AG08396 (cell line): ENCODE measurements at regions not wholly inside any gene's neighbourhood (a gene's known extent, or its start where the extent isn't known, plus 50 kb on each side); places are given as distances from the start of the nearest gene placed in this dataset.
A peak's percentile ranks its signal among the peaks of the same experiment; 100 is the strongest.
"Not testable (repeated sequence)": the region's sequence is repeated elsewhere in the genome, so short reads cannot be mapped to it uniquely, and the experiment has no call there.

ENCODE experiments used
- DNase-seq: peaks from one replicate; pipeline ENCODE4 v3.0.0; 2012; ENCODE audit warnings: low spot score, mixed read lengths

GRCh38 chr10:29794776-29795611 is 160.2 kb upstream of the SVIL start:
- no peak for DNase-seq

- DNase-seq, result no peak
Observed at GRCh38 chr10:29791773-29792172, 157.0 kb upstream of the SVIL start.

- DNase-seq, result no peak
Observed at GRCh38 chr10:29790207-29790606, 155.4 kb upstream of the SVIL start.

- DNase-seq, result no peak
Observed at GRCh38 chr10:29788113-29788512, 153.3 kb upstream of the SVIL start.

- DNase-seq, result no peak
Observed at GRCh38 chr10:29785701-29786100, 150.9 kb upstream of the SVIL start.

- DNase-seq, result peak; percentile 88
Observed at GRCh38 chr10:29784175-29784773, 149.5 kb upstream of the SVIL start.

GRCh38 chr10:29783201-29783947 is 148.6 kb upstream of the SVIL start:
- DNase-seq, result no peak

- no peak for DNase-seq
Observed at GRCh38 chr10:29780639-29781038, 145.9 kb upstream of the SVIL start.

GRCh38 chr10:29780096-29780495 is 145.3 kb upstream of the SVIL start:
- no peak for DNase-seq

- no peak for DNase-seq
Observed at GRCh38 chr10:29776246-29776645, 141.5 kb upstream of the SVIL start.

GRCh38 chr10:29774475-29774874 is 139.7 kb upstream of the SVIL start:
- DNase-seq, result no peak

GRCh38 chr10:29773675-29774091 is 138.9 kb upstream of the SVIL start:
- no peak for DNase-seq

- DNase-seq, result no peak
Observed at GRCh38 chr10:29772403-29772802, 137.6 kb upstream of the SVIL start.

GRCh38 chr10:29771376-29771775 is 136.6 kb upstream of the SVIL start:
- DNase-seq, result no peak

GRCh38 chr10:29769277-29769676 is 134.5 kb upstream of the SVIL start:
- DNase-seq, result not testable (repeated sequence)

GRCh38 chr10:29767968-29768367 is 133.2 kb upstream of the SVIL start:
- no peak for DNase-seq

GRCh38 chr10:29766753-29767152 is 132.0 kb upstream of the SVIL start:
- DNase-seq, result no peak

GRCh38 chr10:29765330-29765729 is 130.6 kb upstream of the SVIL start:
- DNase-seq, result no peak

- no peak for DNase-seq
Observed at GRCh38 chr10:29763396-29763795, 128.6 kb upstream of the SVIL start.

GRCh38 chr10:29761916-29762315 is 127.1 kb upstream of the SVIL start:
- no peak for DNase-seq

GRCh38 chr10:29760138-29760900 is 125.5 kb upstream of the SVIL start:
- no peak for DNase-seq
